Panc1 (cell line): ENCODE measurements at regions not wholly inside any gene's neighbourhood (a gene's known extent, or its start where the extent isn't known, plus 50 kb on each side); places are given as distances from the start of the nearest gene placed in this dataset.
"Not testable (repeated sequence)": the region's sequence is repeated elsewhere in the genome, so short reads cannot be mapped to it uniquely, and the experiment has no call there.

Source experiments
- ATAC-seq: fragments of 200-7000 bp; cut with Tn5 transposase; 2 replicates; pipeline ENCODE4 v1.9.1; 2020; ENCODE audit warnings: mild to moderate bottlenecking, moderate library complexity
- BruUV-seq: library from RNA; stranded (reverse); fragments of 400-500 nt; replicated peaks from 2 replicates; lab custom pipeline; 2021; lab: Mats Ljungman, UMichigan
- CTCF ChIA-PET: fragments of 300-600 bp; sonication (Branson Sonifier 250); formaldehyde crosslinking; loops from one replicate; lab custom pipeline; 2022; ENCODE audit warnings: antibody characterized with exemption; lab: Charles Lee
- POLR2A ChIA-PET: fragments of 300-600 bp; sonication (Branson Sonifier 250); formaldehyde crosslinking; loops from one replicate; lab custom pipeline; 2022; ENCODE audit warnings: antibody characterized with exemption; lab: Charles Lee
- DNase-seq: peaks from one replicate; pipeline ENCODE4 v3.0.0-alpha.2; 2010; ENCODE audit warnings: low read depth, low spot score
- H3K27ac ChIP-seq: 2 replicates; pipeline ENCODE4 v1.5.1; 2011; ENCODE audit warnings: mild to moderate bottlenecking, low read length, inconsistent platforms
- H3K27me3 ChIP-seq: fragments of 200-500 bp; sonication (Bioruptor generic); 2 replicates; pipeline ENCODE4 v1.6.0; 2014; ENCODE audit warnings: low read length, inconsistent platforms; ENCODE audit not compliant: control insufficient read depth, insufficient read depth
- H3K36me3 ChIP-seq: fragments of 200-500 bp; sonication (Bioruptor generic); 2 replicates; pipeline ENCODE4 v1.5.1; 2014; ENCODE audit warnings: inconsistent platforms, mild to moderate bottlenecking, low read length, moderate library complexity; ENCODE audit not compliant: control insufficient read depth, insufficient read depth
- H3K4me1 ChIP-seq: 2 replicates; pipeline ENCODE4 v1.5.1; 2011; ENCODE audit warnings: inconsistent platforms, mild to moderate bottlenecking, low read length, moderate library complexity; ENCODE audit not compliant: control insufficient read depth, insufficient read depth
- H3K4me3 ChIP-seq, 2 experiments: 2 replicates each; pipeline ENCODE4 v1.5.1; 2011 to 2012; ENCODE audit warnings: low read depth in 2 of 2, low read length in 2 of 2, mild to moderate bottlenecking in 2 of 2, inconsistent platforms in 1 of 2, moderate library complexity in 1 of 2
- H3K9me3 ChIP-seq: fragments of 200-500 bp; sonication (Bioruptor generic); 2 replicates; pipeline ENCODE4 v1.5.1; 2014; ENCODE audit warnings: low read depth, mild to moderate bottlenecking, inconsistent platforms, low read length, moderate library complexity; ENCODE audit not compliant: control insufficient read depth, insufficient read depth
- POLR2AphosphoS5 ChIP-seq: IDR thresholded peaks from 2 replicates; pipeline ENCODE4 v1.6.1; 2012; ENCODE audit warnings: mild to moderate bottlenecking, low read depth, low read length, moderate library complexity
- SIN3A ChIP-seq: IDR thresholded peaks from 2 replicates; pipeline ENCODE4 v1.6.1; 2012; ENCODE audit warnings: low read depth, mild to moderate bottlenecking, low read length, moderate library complexity, borderline replicate concordance; ENCODE audit not compliant: insufficient read depth
- TCF7L2 ChIP-seq: IDR thresholded peaks from 2 replicates; pipeline ENCODE4 v1.6.1; 2011; ENCODE audit warnings: mild to moderate bottlenecking, low read depth, low read length, inconsistent platforms
- in situ Hi-C: cut with HindIII; loops from 2 replicates; pipeline ENCODE4 v1.10.0; 2016; ENCODE audit warnings: low sequenced_read_pairs, low pct_unique_long_range_greater_than_20kb
- intact Hi-C: fragments of 100-400 bp; cut with micrococcal nuclease; formaldehyde crosslinking; loops from one replicate; pipeline ENCODE4 v1.10.0; 2022; ENCODE audit not compliant: unreplicated experiment
- TF ChIP-seq, protein P1 (sequence below): fragments of 450-650 bp; IDR thresholded peaks from 2 replicates; pipeline ENCODE4 v1.5.1; 2017; ENCODE audit warnings: mild to moderate bottlenecking
- TF ChIP-seq, protein P2 (sequence below), 2 experiments: IDR thresholded peaks; 2 replicates each; pipeline ENCODE4 v1.6.1; 2011 to 2012; ENCODE audit warnings: low read depth in 2 of 2, control low read depth in 1 of 2, low read length in 1 of 2, mild to moderate bottlenecking in 1 of 2, moderate library complexity in 1 of 2; ENCODE audit not compliant: insufficient read depth in 1 of 2

DNA sequence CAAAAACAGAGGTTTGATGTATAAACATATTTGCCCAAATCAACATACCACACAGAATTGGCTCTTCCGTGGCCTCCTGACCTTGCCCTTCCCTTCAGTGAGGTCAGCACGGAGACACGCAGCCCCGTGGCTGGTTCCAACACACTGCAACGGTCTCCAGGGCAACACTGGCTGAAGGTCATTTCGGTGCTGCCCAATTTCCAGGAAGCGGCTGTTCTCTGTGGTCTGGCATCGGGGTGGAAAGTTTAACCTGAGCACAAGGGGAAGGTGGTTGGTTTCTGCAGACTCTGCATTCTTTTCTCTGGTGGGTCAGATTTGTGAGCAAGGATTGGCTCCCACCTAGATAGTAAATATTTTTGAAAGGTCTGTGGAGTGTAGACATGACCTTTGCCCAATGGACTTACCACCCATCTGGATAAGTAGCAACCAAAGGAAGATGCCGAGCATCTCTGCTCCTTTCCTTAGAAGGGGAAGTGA, 177.6 kb upstream of the PHACTR1 start:
- ChIA-PET POLR2A (no interaction called here), CTCF (no interaction called here)
- TF ChIP-seq, protein P1, sequence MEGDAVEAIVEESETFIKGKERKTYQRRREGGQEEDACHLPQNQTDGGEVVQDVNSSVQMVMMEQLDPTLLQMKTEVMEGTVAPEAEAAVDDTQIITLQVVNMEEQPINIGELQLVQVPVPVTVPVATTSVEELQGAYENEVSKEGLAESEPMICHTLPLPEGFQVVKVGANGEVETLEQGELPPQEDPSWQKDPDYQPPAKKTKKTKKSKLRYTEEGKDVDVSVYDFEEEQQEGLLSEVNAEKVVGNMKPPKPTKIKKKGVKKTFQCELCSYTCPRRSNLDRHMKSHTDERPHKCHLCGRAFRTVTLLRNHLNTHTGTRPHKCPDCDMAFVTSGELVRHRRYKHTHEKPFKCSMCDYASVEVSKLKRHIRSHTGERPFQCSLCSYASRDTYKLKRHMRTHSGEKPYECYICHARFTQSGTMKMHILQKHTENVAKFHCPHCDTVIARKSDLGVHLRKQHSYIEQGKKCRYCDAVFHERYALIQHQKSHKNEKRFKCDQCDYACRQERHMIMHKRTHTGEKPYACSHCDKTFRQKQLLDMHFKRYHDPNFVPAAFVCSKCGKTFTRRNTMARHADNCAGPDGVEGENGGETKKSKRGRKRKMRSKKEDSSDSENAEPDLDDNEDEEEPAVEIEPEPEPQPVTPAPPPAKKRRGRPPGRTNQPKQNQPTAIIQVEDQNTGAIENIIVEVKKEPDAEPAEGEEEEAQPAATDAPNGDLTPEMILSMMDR, result no peak
- TF ChIP-seq, protein P2, sequence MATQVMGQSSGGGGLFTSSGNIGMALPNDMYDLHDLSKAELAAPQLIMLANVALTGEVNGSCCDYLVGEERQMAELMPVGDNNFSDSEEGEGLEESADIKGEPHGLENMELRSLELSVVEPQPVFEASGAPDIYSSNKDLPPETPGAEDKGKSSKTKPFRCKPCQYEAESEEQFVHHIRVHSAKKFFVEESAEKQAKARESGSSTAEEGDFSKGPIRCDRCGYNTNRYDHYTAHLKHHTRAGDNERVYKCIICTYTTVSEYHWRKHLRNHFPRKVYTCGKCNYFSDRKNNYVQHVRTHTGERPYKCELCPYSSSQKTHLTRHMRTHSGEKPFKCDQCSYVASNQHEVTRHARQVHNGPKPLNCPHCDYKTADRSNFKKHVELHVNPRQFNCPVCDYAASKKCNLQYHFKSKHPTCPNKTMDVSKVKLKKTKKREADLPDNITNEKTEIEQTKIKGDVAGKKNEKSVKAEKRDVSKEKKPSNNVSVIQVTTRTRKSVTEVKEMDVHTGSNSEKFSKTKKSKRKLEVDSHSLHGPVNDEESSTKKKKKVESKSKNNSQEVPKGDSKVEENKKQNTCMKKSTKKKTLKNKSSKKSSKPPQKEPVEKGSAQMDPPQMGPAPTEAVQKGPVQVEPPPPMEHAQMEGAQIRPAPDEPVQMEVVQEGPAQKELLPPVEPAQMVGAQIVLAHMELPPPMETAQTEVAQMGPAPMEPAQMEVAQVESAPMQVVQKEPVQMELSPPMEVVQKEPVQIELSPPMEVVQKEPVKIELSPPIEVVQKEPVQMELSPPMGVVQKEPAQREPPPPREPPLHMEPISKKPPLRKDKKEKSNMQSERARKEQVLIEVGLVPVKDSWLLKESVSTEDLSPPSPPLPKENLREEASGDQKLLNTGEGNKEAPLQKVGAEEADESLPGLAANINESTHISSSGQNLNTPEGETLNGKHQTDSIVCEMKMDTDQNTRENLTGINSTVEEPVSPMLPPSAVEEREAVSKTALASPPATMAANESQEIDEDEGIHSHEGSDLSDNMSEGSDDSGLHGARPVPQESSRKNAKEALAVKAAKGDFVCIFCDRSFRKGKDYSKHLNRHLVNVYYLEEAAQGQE (IDR thresholded peaks at IDR 0.05; ENCODE audit: insufficient read depth in 1 of 2, low read depth in 2 of 2, low read length in 1 of 2), result no peak
- TF ChIP-seq SIN3A (no peak), POLR2AphosphoS5 (no peak), TCF7L2 (no peak)
- in situ Hi-C loops, result no loop called here
- no peak overlapping the region for H3K4me3 ChIP-seq
- intact Hi-C loops, result no loop called here
- no peak overlapping the region for H3K27ac ChIP-seq
- BruUV-seq, result no TSS peak
- no peaks in the 10 kb centered on the region for H3K27me3 ChIP-seq
- no peak for ATAC-seq
- no peaks in the 10 kb centered on the region for H3K9me3 ChIP-seq
- H3K36me3 ChIP-seq, result no peaks in the 10 kb centered on the region
- no peaks in the 10 kb centered on the region for H3K4me1 ChIP-seq
- no peak for DNase-seq

DNA sequence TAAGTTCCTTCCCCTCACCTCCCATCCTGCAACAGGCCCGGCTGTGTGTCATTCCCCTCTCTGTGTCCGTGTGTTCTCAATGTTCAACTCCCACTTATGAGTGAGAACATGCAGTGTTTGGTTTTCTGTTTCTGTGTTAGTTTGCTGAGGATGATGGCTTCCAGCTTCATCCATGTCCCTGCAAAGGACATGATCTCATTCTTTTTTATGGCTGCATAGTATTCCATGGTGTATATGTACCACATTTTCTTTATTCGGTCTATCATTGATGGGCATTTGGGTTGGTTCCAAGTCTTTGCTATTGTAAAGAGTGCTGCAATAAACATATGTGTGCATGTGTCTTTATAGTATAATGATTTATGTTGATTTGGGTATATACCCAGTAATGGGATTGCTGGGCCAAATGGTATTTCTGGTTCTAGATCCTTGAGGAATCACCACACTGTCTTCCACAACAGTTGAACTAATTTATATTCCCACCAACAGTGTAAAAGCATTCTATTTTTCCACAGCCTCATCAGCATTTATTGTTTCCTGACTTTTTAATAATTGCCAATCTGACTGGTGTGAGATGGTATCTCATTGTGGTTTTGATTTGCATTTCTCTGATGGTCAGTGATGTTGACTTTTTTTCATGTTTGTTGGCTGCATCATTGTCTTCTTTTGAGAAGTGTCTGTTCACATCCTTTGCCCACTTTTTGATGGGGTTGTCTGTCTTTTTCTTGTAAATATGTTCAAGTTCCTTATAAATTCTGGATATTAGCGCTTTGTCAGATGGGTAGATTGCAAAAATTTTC, 174.1 kb upstream of the PHACTR1 start:
- H3K4me3 ChIP-seq, intact Hi-C loops, DNase-seq, CTCF ChIA-PET, H3K4me1 ChIP-seq, in situ Hi-C loops, ATAC-seq, H3K9me3 ChIP-seq, POLR2A ChIA-PET, BruUV-seq, H3K27me3 ChIP-seq, H3K36me3 ChIP-seq, H3K27ac ChIP-seq: not testable (repeated sequence)

DNA sequence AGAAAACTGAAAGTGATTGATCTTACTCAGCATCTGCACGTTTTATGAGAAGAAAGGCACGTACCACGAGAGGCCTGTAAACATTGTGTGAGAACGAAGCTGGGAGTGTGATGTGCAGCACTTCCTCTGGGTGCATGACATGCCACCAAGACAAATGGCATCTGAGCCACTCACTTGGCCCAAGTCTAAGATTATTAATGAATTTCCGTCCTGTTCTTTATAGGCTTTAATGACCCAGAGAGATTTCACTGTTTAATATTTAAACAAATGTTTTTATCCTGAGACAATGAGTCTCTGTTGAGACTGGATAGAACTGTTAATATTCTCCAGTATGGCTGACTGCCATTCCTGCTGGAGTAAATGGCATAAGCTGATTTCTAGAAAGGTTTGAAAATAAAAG, 172.6 kb upstream of the PHACTR1 start:
- no peaks in the 10 kb centered on the region for H3K36me3 ChIP-seq
- ChIA-PET CTCF (no interaction called here), POLR2A (no interaction called here)
- ATAC-seq (no peak), DNase-seq (no peak)
- in situ Hi-C loops, result no loop called here
- H3K27me3 ChIP-seq, result no peaks in the 10 kb centered on the region
- TF ChIP-seq POLR2AphosphoS5 (no peak), SIN3A (no peak), TCF7L2 (no peak)
- TF ChIP-seq, protein P1, result no peak
- TF ChIP-seq, protein P2 (IDR thresholded peaks at IDR 0.05; ENCODE audit: insufficient read depth in 1 of 2, low read depth in 2 of 2, low read length in 1 of 2), result no peak
- H3K9me3 ChIP-seq, result no peaks in the 10 kb centered on the region
- H3K27ac ChIP-seq, result no peak overlapping the region
- no peaks in the 10 kb centered on the region for H3K4me1 ChIP-seq
- intact Hi-C loops, result no loop called here
- BruUV-seq, result no TSS peak
- no peak overlapping the region for H3K4me3 ChIP-seq
